ENCODE measurements at regions not wholly inside any gene's neighbourhood (a gene's known extent, or its start where the extent isn't known, plus 50 kb on each side); places are given as distances from the start of the nearest gene placed in this dataset.
A peak's percentile ranks its signal among the peaks of the same experiment; 100 is the strongest.
"Not testable (repeated sequence)": the region's sequence is repeated elsewhere in the genome, so short reads cannot be mapped to it uniquely, and the experiment has no call there.

- peak; percentile 50 for DNase-seq
These were observed 663.7 kb upstream of the B3GAT1 start for GRCh38 chr11:135075740-135076139.

DNA sequence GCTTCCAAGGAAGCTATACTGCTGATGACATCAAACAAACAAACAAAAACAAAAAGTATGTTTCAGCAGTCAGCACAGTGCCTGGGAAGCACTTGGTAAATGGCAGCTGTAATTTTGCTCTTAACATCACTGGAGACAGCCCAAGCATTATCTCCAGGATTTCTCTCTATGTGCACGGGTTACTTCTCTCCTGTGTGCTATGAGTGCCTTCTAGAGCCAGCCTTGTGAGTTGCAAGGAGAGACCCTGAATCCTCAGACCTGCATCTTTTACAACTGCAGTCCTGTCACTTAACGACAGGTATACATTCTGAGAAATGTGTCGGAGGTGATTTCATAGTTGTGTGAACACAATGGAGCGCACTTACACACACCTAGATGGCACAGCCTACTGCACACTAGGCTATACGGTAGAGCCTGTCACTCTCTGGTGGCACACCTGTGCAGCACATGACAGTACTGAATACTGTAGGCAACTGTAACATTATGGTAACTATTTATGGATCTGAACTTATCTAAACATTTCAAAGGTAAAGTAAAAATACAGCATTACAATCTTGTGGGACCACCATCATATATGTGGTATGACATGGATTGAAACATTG, 662.5 kb upstream of the B3GAT1 start:
- DNase-seq, result no peak

GRCh38 chr11:135073870-135074269, 661.8 kb upstream of the B3GAT1 start:
- DNase-seq, result no peak

- no peak for DNase-seq
These were observed 661.3 kb upstream of the B3GAT1 start for GRCh38 chr11:135073381-135073780.

DNA sequence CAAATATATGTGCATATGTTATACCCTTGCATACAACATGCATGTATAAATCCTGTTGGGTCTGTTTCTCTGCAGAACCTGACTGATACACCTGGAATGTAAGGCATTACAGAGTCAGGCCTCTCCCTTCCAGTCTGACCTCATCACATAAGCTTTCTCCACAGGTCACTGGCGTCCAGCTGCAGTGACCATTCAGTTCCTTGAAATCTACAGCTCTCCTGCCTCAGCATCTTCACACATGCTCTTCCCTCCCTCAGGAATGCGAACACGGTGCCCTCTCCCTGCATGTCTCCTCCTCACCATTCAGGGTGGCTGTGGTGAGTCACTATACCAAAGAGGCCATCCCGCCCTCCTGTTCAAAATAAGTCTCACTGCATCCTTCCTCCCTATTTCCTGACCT, 657.8 kb upstream of the B3GAT1 start:
- DNase-seq, result no peak

GRCh38 chr11:135069063-135069462, 657.0 kb upstream of the B3GAT1 start:
- no peak for DNase-seq

DNA sequence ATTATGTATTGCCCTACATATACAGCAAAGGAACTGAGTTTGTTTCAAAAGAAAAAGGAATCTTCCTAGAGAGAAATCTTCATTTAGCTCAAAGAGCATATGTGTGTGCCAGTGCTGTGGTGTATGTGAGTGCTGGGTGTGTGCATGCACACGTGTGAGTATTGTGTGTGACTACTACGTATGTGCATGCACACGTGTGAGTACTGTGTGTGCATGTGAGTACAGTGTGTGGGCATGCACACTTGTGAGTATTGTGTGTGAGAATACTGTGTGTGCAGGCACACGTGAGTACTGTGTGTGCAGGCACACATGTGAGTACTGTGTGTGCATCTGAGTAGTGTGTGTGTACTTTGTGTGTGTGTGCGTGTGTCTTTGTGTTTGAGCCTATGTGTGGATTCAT, 651.0 kb upstream of the B3GAT1 start:
- DNase-seq, result no peak

GRCh38 chr11:135061166-135061565, 649.1 kb upstream of the B3GAT1 start:
- no peak for DNase-seq

- no peak for DNase-seq
These were observed 634.9 kb upstream of the B3GAT1 start for GRCh38 chr11:135046986-135047385.

DNA sequence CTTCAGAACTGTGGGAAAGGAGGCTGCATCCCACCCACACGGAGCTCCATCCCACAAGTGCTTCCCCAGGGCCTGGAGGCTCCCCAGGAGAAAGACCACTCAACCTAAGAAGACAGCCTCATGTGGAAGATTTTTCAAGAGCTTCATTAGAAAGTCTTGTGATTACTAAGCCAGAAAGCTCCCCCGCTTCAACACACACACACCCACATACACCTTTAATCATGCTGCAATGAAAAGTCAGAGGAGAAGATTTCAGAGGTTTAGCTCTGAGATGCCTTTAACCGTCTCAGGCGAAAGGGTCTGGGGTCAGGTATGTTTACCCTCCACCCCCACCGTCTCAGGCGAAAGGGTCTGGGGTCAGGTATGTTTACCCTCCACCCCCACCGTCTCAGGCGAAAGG, 634.5 kb upstream of the B3GAT1 start:
- no peak for DNase-seq

DNA sequence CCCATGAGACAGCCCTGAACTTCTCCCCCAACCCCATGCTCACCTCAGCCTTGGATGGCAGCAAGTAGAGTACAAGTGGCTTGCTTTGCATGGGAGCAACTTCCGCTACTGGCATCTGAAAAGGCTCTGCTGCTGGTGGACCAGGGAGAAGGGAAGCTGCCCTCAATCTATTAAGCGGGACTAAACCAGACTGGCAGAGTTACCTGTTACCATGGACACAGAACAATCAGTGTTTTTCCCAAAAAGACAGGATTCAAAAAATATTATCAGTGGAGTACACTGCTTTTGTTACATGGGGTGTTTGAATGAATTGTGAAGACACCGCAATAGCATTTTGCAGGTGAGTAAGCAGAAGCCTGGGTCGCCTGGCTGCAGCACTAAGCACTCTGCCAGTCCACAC, 631.4 kb upstream of the B3GAT1 start:
- DNase-seq, result no peak

DNA sequence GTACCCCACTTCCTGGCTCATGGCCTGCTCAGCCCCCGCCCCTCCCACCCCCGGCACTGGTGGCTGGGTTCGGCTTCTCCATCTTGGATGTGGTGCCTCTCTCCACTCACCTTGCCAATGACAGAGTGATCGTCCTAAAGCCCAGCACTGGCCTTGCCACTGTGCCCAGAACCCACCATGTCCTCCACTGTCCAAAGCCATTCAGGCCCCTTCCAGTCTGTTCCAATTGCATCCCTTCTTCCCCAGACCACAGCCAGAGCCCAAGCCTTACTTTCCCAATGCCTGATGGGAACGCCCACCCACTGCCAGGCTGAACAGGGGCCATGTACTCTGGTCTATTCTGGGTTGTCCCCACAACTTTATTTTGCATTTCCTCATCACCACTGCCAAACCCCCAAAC, 625.8 kb upstream of the B3GAT1 start:
- DNase-seq, result no peak

GRCh38 chr11:135036488-135037297, 624.7 kb upstream of the B3GAT1 start:
- no peak for DNase-seq

DNA sequence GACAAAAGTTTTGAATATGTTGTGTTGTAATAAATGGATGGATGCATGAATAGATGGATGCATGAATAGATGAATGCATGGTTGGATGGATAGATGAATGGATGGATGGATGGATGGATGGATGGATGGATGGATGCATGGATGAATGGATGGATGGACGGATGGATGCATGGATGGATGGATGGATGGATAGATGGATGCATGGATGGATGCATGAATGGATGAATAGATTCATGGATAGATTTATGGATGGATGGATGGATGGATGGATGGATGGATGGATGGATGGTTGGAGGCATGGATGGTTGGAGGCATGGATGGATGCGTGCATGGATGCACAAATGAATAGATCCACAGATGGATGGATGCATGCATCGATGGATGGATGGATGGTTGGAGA, 623.2 kb upstream of the B3GAT1 start:
- DNase-seq, result no peak

- no peak for DNase-seq
These were observed 621.5 kb upstream of the B3GAT1 start for GRCh38 chr11:135033540-135033939.

- no peak for DNase-seq
These were observed 619.4 kb upstream of the B3GAT1 start for GRCh38 chr11:135031205-135031989.

DNA sequence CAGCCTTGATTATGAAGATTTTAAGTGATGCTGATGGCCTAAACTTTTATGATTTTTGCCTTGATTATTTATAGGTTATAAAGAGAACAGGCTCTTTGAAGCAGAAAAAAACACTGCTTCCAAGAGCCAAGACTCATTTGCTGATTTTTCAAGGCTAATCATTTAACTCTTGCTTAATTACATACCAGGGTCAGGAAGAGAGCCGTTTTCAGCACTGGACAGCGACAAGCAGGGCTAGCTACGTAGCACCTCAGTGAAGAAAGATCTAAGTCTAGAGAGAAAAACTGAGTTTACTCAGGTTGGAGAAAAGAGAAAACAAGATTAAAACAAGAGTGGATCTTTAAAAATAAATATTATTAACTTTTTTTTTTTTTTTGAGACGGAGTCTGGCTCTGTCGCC, 615.4 kb upstream of the B3GAT1 start:
- peak; percentile 7 for DNase-seq

DNA sequence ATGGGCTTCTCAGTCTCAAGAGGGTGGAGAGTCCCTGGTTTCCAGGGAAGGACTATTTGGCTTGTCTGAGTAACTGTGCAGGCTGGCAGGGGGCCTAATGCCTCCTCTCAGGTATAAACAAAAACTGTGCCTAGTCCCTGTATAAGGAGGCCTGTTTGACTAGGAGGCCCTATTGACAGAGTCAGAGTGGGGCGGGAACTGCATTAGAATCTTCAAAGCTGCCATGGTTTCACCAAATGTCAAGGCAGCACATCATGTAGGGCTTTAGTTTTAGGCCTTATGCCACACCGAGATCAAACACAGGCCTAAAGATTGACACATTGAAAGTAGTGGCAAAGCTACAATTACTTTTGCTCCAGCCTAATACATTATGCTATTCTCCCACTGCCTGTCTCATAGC, 611.5 kb upstream of the B3GAT1 start:
- DNase-seq, result no peak

- DNase-seq, result no peak
These were observed 610.4 kb upstream of the B3GAT1 start for GRCh38 chr11:135022454-135022853.

GRCh38 chr11:135019899-135020298, 607.9 kb upstream of the B3GAT1 start:
- no peak for DNase-seq

- DNase-seq, result no peak
These were observed 607.4 kb upstream of the B3GAT1 start for GRCh38 chr11:135019343-135019871.

- DNase-seq, result no peak
These were observed 605.3 kb upstream of the B3GAT1 start for GRCh38 chr11:135017296-135017695.

- DNase-seq, result no peak
These were observed 603.9 kb upstream of the B3GAT1 start for GRCh38 chr11:135015966-135016365.

- not testable (repeated sequence) for DNase-seq
These were observed 599.3 kb upstream of the B3GAT1 start for GRCh38 chr11:135011313-135011712.
